ENCODE measurements at regions not wholly inside any gene's neighbourhood (a gene's known extent, or its start where the extent isn't known, plus 50 kb on each side); places are given as distances from the start of the nearest gene placed in this dataset.
A peak's percentile ranks its signal among the peaks of the same experiment; 100 is the strongest.
"Not testable (repeated sequence)": the region's sequence is repeated elsewhere in the genome, so short reads cannot be mapped to it uniquely, and the experiment has no call there.

GRCh38 chr16:21516705-21517040 lies 82.7 kb upstream of the METTL9 start:
- not testable (repeated sequence) for DNase-seq (ENCODE audit: low read depth in 2 of 2)

DNA sequence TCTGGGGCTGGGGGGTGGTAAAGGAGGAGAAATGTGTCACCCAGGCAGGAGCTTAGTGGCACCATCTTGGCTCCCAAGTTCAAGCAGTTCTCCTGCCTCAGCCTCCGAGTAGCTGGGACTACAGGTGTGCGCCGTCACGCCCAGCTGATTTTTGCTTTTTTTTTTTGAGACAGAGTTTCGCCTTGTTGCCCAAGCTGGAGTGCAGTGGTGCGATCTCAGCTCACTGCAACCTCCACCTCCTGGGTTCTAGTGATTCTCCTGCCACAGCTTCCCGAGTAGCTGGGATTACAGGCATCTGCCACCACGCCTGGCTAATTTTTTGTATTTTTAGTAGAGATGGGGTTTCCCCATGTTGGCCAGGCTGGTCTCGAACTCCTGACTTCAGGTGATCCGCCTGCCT lies 82.1 kb upstream of the METTL9 start:
- not testable (repeated sequence) for DNase-seq (ENCODE audit: low read depth in 2 of 2)

DNA sequence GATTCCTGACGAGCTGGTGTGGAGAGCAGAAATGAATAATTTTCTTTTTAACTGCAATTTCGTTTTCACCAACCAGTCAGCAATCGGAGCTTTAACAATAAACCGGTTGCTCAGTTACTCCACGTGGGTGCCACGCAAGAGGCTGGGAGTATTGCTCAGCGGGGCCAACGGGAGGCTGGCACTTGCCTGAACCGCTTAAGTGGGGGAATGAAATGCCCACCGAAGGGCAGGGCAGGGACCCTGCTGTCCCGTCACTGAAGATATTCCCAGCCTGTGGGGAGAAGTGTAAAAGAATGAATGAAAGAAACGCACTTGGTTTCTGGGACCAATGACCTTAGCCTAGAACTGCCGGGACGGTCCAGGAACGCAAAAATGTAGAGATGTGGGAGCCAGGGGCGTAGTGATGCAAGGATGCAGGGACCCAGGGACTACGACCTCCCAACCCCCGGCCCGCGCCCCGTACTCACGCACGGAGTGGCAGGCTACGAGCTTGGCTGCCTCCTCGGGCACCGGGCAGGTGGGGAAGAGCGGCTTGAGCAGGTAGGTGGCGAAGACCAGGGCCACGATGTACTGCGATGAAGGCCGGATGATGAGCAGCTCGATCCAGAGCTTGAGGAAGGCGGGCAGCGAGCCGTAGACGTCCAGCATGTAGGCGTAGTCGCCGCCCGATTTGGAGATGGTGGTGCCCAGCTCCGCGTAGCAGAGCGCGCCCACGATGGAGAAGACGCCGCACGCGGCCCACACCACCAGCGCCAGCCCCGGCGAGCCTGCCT lies 79.8 kb upstream of the METTL9 start:
- peak in 1 of 2 donors; percentile 28 for DNase-seq (ENCODE audit: low read depth in 2 of 2)

DNA sequence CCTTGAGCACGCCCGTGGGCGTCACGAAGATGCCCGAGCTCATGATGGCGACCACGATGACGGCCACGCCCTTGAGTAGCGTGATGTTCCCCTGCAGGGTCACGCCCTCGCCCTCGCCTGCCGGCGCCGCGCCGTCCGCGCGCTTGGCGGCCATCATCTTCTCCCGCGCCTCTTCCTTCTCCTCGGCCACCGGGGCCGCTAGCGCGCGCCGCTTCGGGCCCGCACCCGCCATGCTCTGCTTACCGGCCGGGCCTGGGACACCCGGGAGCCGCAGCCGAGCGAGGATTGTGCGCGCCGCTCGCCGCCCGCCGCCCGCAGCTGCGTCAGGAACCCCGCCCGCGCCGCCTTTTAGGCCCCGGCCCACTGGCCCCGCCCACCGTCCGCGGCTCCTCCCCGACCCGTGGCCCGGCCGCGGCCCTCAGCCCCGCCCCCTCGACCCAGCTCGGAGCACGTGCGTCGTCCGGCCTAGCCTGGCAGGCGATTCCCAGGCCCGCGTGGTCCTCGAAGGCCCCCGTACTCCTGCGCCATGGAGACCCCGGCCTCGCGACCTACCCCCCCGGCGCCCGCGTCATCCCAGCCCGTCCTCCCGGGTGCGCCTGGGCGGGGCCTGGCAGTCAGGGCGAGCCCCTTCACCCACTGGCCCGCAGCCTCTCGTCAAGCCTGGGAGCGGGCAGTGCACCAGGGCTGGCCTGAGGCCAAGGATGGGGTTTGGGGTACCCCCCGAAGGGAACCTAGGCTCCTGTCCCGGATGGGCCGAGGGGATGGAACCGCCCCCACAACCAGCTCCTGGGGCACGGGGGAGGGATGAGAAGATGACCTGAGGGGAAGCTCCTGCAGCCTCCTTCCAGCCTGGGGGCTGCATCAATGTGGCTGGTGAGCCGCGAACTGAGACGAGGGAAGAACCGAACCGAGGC lies 79.0 kb upstream of the METTL9 start:
- DNase-seq (ENCODE audit: low read depth in 2 of 2): peak; percentile 95 to 99

GRCh38 chr16:21521048-21521389 lies 78.4 kb upstream of the METTL9 start:
- not testable (repeated sequence) for DNase-seq (ENCODE audit: low read depth in 2 of 2)

DNA sequence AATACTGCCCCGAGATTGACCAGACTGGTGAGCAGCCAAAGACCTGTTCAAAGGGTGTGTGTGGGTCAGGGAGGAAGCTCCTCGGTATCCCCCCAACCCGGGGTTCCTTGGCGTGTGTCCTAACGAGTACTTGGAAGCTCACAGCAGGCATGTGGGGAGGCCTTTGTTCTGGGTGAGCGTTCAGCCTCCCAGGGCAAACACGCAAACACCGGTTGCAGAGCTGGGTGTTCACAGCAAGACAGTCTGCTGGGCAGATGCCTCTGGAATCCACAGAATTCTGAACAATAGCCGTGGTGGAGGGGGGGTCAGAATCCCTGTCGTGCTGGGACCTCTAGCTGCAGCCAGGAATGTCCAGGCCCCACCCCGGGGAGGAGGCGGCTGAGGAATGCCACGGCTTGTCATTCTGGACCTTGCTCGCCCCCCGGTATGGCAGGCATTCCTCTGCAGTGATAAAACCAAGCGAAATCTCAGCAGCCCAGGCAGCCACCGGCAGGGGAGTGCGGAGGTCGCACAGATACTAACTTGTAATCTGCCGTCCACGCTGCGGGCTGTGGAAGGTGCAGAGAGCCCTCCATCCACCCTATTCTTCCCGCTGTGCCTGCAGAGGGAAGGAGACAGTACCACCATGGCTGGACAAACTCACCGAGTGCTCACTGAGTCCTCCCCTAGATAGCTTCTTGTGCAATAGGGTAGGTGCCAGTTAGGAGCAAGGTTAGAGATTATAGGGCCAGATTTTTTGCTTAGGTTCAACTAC lies 77.8 kb upstream of the METTL9 start:
- DNase-seq (ENCODE audit: low read depth in 2 of 2): not testable (repeated sequence)

- not testable (repeated sequence) for DNase-seq (ENCODE audit: low read depth in 2 of 2)
Observed at GRCh38 chr16:21522846-21523245, 76.5 kb upstream of the METTL9 start.

DNA sequence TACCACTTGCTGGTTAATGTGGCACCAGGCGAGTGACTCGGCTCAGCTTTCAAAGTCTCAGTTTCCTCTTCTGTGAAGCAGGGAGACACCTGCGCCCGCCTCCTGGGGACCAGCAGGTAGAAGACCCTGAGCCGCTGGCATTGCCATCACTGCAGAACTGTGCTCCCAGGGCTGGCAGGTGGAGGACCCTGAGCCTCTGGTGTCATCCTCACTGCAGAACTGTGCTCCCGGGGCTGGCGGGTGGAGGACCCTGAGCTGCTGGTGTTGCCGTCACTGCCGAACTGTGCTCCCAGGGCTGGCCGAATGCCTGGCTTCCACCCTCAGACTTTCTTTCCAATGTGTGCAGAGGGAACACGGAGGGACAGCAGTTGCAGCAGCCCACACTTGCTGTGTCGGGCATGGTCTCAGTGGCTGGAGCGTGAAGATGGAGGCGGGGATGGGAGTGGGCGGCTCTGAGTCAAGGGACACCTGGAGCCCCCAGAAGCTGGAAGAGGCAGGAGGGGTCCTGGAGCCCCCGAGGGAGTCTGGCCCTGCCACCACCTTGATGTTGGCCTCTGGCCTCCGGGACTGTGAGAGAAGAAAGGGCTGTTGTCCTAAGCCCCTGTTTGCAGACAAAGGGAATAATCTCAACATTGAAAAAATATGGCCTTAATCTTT lies 75.8 kb upstream of the METTL9 start:
- DNase-seq (ENCODE audit: low read depth in 2 of 2): no peak

GRCh38 chr16:21524068-21524751 lies 75.2 kb upstream of the METTL9 start:
- DNase-seq (ENCODE audit: low read depth in 2 of 2): no peak

GRCh38 chr16:21524752-21525028 lies 74.7 kb upstream of the METTL9 start:
- not testable (repeated sequence) for DNase-seq (ENCODE audit: low read depth in 2 of 2)

DNA sequence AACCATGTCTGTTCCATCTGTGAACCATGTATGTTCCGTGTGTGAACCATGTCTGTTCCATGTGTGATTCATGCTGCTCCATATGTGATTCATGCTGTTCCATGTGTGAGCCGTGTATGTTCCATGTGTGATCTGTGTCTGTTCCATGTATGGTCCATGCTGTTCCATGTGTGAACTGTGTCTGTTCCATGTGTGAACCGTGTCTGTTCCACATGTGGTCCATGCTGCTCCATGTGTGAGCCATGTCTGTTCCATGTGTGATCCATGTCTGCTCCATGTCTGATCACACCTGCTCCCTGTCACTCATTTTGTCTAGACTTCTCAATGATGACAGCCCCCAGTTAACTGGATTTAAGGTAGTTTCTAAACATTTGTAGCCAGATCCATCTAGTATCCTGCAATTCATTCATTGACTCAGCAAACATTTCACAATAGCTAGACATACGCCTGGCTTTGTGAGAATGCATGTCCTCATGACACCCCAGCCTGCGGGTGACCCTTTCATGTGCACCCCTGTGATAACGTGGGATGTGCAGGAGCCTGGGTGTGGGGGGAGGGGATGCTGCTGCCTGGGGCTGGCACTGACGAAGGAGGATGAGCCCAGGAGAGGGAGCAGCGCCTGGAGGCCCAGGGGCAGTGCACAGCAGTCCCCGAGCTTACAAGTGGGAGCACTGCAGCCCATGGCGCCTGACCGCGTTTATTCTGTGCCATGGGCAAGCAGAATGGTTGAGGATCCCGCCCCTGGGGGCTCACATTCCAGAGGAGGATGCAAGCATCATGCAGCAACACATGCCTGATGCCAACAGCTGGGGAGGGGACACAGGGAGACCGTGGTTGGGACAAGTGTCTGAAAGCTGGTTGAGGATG lies 74.1 kb upstream of the METTL9 start:
- not testable (repeated sequence) for DNase-seq (ENCODE audit: low read depth in 2 of 2)

DNA sequence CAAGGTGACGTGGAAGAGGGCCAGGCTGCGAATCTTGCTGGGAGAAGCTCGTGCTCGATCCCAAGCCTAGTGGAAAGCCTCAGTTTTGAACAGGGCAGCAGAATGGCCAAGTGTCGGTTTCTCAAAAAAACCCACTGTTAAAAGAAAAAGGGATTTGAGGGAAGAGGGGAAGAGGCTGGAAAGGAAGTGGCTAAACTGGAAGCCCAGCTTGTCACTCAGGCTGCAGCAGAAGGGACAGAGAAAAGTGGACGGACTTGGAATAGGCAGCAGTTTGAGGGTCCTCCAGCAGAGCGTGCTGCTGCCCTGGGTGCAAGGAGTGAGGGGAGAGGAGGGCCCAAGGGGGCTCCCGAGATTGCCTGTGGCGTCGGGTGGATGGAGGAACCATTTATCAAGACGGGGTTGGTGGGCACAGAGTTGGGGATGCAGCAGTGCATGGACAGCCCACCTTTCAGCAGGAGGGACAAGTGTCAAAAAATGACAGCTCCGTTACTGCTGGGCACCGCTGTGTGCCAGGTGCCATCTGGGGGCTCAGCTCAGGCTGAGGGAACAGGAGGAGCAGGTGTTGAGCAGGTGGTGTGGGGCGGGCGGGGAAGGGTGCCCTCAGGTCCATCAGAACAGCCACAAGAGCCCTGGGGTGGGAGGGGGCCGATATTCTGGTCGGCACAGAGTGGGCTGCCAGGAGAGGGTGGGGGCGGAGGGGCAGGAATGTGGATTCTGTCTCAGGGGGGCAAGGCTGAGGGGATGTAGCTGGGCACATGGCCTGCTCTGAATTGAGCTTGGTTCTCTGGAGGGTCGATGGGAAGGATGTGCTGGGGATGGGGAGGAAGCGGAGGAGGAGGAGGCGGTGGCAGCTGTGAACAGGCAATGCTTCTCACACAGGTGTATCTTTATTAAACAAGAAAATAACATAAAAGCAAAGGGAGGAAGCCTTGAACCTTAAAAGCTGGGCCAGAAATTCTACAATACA lies 73.1 kb upstream of the METTL9 start:
- DNase-seq (ENCODE audit: low read depth in 2 of 2): not testable (repeated sequence)

DNA sequence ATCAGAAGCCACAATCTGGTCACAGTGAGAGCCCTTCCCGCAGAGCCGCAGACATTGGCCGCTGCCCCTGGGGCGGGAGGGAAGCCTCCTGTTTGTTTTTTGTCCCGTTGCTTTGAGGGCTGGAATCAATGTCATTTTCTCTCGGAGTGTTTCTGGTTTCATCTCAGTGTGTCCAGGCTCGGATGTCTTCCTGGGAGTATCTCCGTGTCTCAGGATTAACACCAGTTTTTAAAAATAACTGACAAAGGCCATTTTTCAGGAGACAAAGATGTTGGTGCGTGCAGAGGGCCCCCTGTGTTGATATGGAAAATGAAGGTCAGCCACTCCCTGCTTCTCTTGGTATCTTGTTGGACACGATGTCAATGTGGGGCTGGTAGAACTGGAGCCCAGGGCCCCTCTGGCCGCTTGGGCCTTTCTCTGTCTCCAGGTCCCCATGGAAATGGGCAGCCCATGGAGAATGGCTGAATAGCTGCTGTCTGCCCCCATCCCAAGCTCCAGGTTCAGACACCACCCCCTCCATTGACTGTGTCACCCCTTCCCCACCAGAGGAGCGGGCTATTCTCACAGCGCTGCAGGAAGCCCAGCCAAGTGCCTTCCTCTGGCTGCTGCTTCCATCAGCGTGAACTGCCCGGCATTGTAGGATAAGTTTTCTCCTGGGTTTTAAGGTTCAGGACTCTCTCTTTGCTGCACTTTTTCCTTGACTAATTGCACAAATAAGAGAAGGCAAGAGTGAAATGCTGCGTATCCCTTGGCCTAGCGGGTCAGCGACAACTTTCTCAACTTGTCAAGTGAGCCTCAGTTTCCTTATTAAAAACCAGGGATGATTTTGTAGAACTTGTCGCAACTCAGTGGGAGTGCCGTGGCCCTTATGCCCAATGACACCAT lies 72.2 kb upstream of the METTL9 start:
- no peak for DNase-seq (ENCODE audit: low read depth in 2 of 2)

GRCh38 chr16:21529060-21529658 lies 70.2 kb upstream of the METTL9 start:
- DNase-seq (ENCODE audit: low read depth in 2 of 2): not testable (repeated sequence)

DNA sequence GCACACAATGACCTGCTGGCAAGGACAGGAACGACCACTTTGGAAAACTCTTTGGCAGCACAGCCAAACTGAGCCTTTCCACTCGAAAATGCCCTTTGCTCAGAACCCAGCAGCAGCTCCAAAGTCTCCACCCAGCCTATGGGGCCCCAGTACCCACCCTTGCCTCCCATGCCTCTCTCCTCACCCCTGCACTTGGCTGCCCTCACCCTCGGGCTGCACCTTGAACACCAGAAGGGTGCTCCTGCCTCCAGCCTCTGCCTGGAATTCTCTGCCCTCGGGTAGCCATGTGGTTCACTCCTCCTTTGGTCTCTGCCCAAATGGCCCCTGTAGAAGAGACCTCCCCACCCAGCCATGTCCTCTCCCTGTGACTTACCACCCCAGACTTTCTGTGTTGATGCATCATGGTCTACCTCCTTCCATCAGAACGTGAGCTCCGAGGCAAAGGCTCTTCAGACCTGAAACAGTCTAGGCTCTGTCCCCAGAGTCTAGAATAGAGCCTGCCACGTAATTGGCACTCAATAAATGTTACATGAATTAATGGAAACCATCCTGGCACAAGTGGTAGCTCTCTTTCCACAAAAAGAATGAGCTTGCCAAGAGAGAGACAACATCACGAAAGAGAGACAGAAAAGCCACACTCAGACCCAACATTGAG lies 68.5 kb upstream of the METTL9 start:
- DNase-seq (ENCODE audit: low read depth in 2 of 2): not testable (repeated sequence)

GRCh38 chr16:21532996-21533395 lies 66.4 kb upstream of the METTL9 start:
- DNase-seq (ENCODE audit: low read depth in 2 of 2): not testable (repeated sequence)

DNA sequence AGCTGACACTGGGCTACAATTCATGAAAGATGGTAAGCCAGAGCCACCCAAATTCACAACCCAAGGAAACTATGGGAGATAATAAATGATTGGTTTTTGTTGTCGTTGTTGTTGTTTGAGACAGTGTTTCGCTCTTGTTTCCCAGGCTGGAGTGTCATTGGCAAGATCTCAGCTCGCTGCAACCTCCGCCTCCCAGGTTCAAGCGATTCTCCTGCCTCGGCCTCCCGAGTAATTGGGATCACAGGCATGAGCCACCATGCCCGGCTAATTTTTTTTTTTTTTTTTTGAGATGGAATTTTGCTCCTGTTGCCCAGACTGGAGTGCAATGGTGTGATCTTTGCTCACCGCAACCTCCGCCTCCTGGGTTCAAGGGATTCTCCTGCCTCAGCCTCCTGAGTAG lies 65.9 kb upstream of the METTL9 start:
- DNase-seq (ENCODE audit: low read depth in 2 of 2): not testable (repeated sequence)

Data from stimulated activated CD8-positive, alpha-beta memory T cell treated with anti-CD3 and anti-CD28 coated beads, Interleukin-15, amount 100 ng/mL, for 4 hours (primary cell).